OCI-LY7 (cell line): ENCODE measurements at regions not wholly inside any gene's neighbourhood (a gene's known extent, or its start where the extent isn't known, plus 50 kb on each side); places are given as distances from the start of the nearest gene placed in this dataset.

Experiments
- BruUV-seq: library from RNA; stranded (reverse); fragments of 400-500 nt; replicated peaks from 2 replicates; lab custom pipeline; 2021; lab: Mats Ljungman, UMichigan
- CTCF ChIA-PET: fragments of 300-600 bp; sonication (Branson Sonifier 250); formaldehyde crosslinking; loops from one replicate; lab custom pipeline; 2022; ENCODE audit warnings: antibody characterized with exemption; ENCODE audit not compliant: unreplicated experiment; lab: Charles Lee
- POLR2A ChIA-PET: fragments of 300-600 bp; sonication (Branson Sonifier 250); formaldehyde crosslinking; loops from one replicate; lab custom pipeline; 2022; ENCODE audit warnings: antibody characterized with exemption; lab: Charles Lee
- DNase-seq: peaks from one replicate; pipeline ENCODE4 v3.0.0-alpha.2; 2015; ENCODE audit warnings: low spot score
- H2AFZ ChIP-seq: fragments of 200-600 bp; sonication (generic), shearing (Covaris generic); 2 replicates; pipeline ENCODE4 v1.6.1; 2014; ENCODE audit warnings: mild to moderate bottlenecking, antibody characterized with exemption, low read length, moderate library complexity
- H3K27ac ChIP-seq: fragments of 200-600 bp; sonication (generic); 2 replicates; pipeline ENCODE4 v1.5.1; 2014; ENCODE audit warnings: mixed run types, low read depth, mild to moderate bottlenecking, moderate library complexity, low read length, inconsistent platforms; ENCODE audit not compliant: poor library complexity, severe bottlenecking
- H3K36me3 ChIP-seq: fragments of 200-600 bp; sonication (generic); 2 replicates; pipeline ENCODE4 v1.6.1; 2014; ENCODE audit warnings: mild to moderate bottlenecking, antibody characterized with exemption, low read length, moderate library complexity, mixed read lengths; ENCODE audit not compliant: insufficient read depth
- H3K4me1 ChIP-seq: fragments of 200-600 bp; sonication (generic); 2 replicates; pipeline ENCODE4 v1.5.1; 2014; ENCODE audit warnings: mild to moderate bottlenecking, low read length; ENCODE audit not compliant: insufficient read depth, poor library complexity, severe bottlenecking
- H3K4me2 ChIP-seq: fragments of 200-600 bp; sonication (generic); 2 replicates; pipeline ENCODE4 v1.6.1; 2014; ENCODE audit warnings: mild to moderate bottlenecking, low read length
- H3K4me3 ChIP-seq: fragments of 200-600 bp; sonication (generic); 2 replicates; pipeline ENCODE4 v1.5.1; 2014; ENCODE audit warnings: mild to moderate bottlenecking, low read depth, low read length; ENCODE audit not compliant: poor library complexity, severe bottlenecking
- H3K79me2 ChIP-seq: fragments of 200-600 bp; sonication (generic); 2 replicates; pipeline ENCODE4 v1.6.1; 2016; ENCODE audit warnings: low read depth, mild to moderate bottlenecking, low read length, moderate library complexity, mixed read lengths; ENCODE audit not compliant: insufficient read depth
- H3K9me2 ChIP-seq: fragments of 200-600 bp; sonication (generic); 2 replicates; pipeline ENCODE4 v1.6.1; 2016; ENCODE audit warnings: mild to moderate bottlenecking, low read length, mixed read lengths; ENCODE audit not compliant: insufficient read depth
- H3K9me3 ChIP-seq: fragments of 200-600 bp; sonication (generic); 2 replicates; pipeline ENCODE4 v1.6.1; 2014; ENCODE audit warnings: mild to moderate bottlenecking, mixed run types, low read length, mixed read lengths
- H4K20me1 ChIP-seq: fragments of 200-600 bp; sonication (generic); 2 replicates; pipeline ENCODE4 v1.6.1; 2014; ENCODE audit warnings: mild to moderate bottlenecking, antibody characterized with exemption, low read length, moderate library complexity, mixed read lengths; ENCODE audit not compliant: insufficient read depth
- EZH2phosphoT487 ChIP-seq: fragments of 200-600 bp; sonication (generic); IDR thresholded peaks from 2 replicates; pipeline ENCODE4 v1.6.1; 2018; ENCODE audit warnings: low read depth, borderline replicate concordance, mild to moderate bottlenecking, mixed run types, antibody characterized with exemption, low read length, moderate library complexity, mixed read lengths
- intact Hi-C: fragments of 100-400 bp; cut with micrococcal nuclease; formaldehyde crosslinking; loops from one replicate; pipeline ENCODE4 v1.10.0; 2022; ENCODE audit not compliant: unreplicated experiment
- TF ChIP-seq, protein P1 (sequence below): fragments of 200-600 bp; sonication (generic); conservative IDR thresholded peaks from 2 replicates; pipeline ENCODE4 v1.5.1; 2014; ENCODE audit warnings: mild to moderate bottlenecking, antibody characterized with exemption, low read length, moderate library complexity, mixed read lengths

DNA sequence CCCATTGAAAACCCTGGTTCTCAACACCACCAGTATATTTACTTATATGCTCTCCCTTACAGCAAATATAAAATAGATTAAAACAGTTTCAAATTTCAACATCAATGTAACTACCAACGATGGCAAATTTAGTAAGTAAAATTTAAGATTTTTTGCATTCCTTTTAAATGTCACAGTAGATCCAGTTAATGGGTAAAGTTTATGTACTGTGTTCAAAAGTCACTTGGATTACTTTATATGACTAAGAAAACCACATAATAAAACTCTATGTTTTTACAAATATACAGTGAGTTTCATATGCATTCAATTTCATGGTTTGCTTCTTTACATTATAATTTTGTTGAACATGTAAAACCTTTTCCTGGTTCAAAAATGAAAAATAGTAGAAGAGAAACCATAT is 364.6 kb downstream of the AASDHPPT start:
- TF ChIP-seq, protein P1, sequence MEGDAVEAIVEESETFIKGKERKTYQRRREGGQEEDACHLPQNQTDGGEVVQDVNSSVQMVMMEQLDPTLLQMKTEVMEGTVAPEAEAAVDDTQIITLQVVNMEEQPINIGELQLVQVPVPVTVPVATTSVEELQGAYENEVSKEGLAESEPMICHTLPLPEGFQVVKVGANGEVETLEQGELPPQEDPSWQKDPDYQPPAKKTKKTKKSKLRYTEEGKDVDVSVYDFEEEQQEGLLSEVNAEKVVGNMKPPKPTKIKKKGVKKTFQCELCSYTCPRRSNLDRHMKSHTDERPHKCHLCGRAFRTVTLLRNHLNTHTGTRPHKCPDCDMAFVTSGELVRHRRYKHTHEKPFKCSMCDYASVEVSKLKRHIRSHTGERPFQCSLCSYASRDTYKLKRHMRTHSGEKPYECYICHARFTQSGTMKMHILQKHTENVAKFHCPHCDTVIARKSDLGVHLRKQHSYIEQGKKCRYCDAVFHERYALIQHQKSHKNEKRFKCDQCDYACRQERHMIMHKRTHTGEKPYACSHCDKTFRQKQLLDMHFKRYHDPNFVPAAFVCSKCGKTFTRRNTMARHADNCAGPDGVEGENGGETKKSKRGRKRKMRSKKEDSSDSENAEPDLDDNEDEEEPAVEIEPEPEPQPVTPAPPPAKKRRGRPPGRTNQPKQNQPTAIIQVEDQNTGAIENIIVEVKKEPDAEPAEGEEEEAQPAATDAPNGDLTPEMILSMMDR, result no peak
- TF ChIP-seq EZH2phosphoT487, result no peak
- Histone ChIP-seq H3K36me3 (no peaks in the 10 kb centered on the region), H3K79me2 (no peaks in the 10 kb centered on the region), H3K4me2 (no peak overlapping the region), H3K27ac (no peak overlapping the region), H4K20me1 (no peaks in the 10 kb centered on the region), H2AFZ (no peak overlapping the region), H3K9me2 (no peaks in the 10 kb centered on the region), H3K4me3 (no peak overlapping the region), H3K4me1 (no peaks in the 10 kb centered on the region), H3K9me3 (no peaks in the 10 kb centered on the region)
- BruUV-seq, result no TSS peak
- CTCF ChIA-PET, result no interaction called here
- no peak for DNase-seq
- POLR2A ChIA-PET, result no interaction called here
- intact Hi-C loops, result no loop called here

DNA sequence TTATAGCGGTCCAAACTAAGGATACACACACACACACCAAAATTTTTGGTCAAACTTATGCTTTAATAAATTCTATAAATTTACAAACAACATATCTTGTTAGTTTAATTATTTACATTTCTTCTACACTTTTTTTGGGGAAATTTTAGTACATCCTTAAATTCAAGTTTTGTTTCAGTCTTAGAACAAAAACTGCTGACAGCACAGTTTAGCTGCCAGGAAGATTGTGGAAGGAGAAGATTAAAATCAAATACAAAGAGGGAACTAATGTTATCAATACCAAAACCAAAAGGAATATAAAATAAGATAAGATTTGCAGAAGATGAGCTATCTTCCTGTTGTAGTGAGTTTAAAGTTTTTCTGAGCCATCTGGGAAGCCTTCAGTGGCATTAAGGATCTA is 368.8 kb downstream of the AASDHPPT start:
- no peaks in the 10 kb centered on the region for H3K36me3 ChIP-seq
- H3K4me2 ChIP-seq, result no peak overlapping the region
- no peaks in the 10 kb centered on the region for H3K79me2 ChIP-seq
- H3K9me2 ChIP-seq, result no peaks in the 10 kb centered on the region
- no peak overlapping the region for H3K4me3 ChIP-seq
- no peaks in the 10 kb centered on the region for H3K4me1 ChIP-seq
- ChIA-PET POLR2A (interaction anchor here (0.5 to 0.7 kb wide), 2 partner anchors 23 to 553 kb away, joined by 3 to 4 read pairs; no protein-coding TSS in a partner anchor), CTCF (no interaction called here)
- intact Hi-C loops, result no loop called here
- H2AFZ ChIP-seq, result no peak overlapping the region
- no peaks in the 10 kb centered on the region for H4K20me1 ChIP-seq
- DNase-seq, result no peak
- H3K9me3 ChIP-seq, result no peaks in the 10 kb centered on the region
- no peak overlapping the region for H3K27ac ChIP-seq
- no peak for TF ChIP-seq EZH2phosphoT487
- TF ChIP-seq, protein P1, result no peak
- BruUV-seq, result no TSS peak

DNA sequence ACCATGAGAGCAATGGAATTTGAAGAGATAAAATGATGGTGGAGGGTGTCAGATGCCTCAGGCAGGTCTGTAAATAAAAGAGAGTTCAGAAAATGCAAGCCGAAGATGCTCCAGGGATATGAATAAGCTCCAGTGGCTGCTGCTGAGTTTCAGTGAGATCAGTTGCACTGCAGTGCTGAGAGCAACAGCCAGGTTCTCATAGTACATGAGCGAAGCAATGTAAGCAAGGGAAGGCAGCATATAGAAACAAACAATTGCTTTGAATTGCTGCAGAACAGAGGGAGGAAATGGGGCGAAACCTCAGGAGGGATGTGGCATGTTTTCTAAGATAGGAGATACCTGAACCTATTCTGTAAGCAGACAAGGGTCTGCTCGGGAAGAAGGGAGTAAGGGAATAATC is 369.5 kb downstream of the AASDHPPT start:
- TF ChIP-seq, protein P1, result no peak
- TF ChIP-seq EZH2phosphoT487, result no peak
- Histone ChIP-seq H3K9me2 (no peaks in the 10 kb centered on the region), H3K36me3 (no peaks in the 10 kb centered on the region), H3K9me3 (no peaks in the 10 kb centered on the region), H4K20me1 (no peaks in the 10 kb centered on the region), H2AFZ (no peak overlapping the region), H3K4me1 (no peaks in the 10 kb centered on the region), H3K4me2 (no peak overlapping the region), H3K27ac (no peak overlapping the region), H3K4me3 (no peak overlapping the region), H3K79me2 (no peaks in the 10 kb centered on the region)
- CTCF ChIA-PET, result no interaction called here
- no TSS peak for BruUV-seq
- DNase-seq, result no peak
- POLR2A ChIA-PET, result interaction anchor here (0.5 to 0.7 kb wide), 2 partner anchors 23 to 554 kb away, joined by 3 to 4 read pairs; no protein-coding TSS in a partner anchor
- intact Hi-C loops, result no loop called here
